ENCODE measurements at regions not wholly inside any gene's neighbourhood (a gene's known extent, or its start where the extent isn't known, plus 50 kb on each side); places are given as distances from the start of the nearest gene placed in this dataset.

GRCh38 chr5:112024769-112025168 lies 267.8 kb upstream of the NREP start:
- no peaks in the 10 kb centered on the region for H3K4me1 ChIP-seq (ENCODE audit: low read length)
- no peaks in the 10 kb centered on the region for H3K9me3 ChIP-seq (replicated peaks; ENCODE audit: insufficient read depth, low read length)
- no peak for TF ChIP-seq EZH2 (optimal IDR thresholded peaks at IDR 0.05; ENCODE audit: low read depth, low read length)
- no peak for TF ChIP-seq EZH2phosphoT487 (IDR thresholded peaks at IDR 0.05; ENCODE audit: low read length)
- TF ChIP-seq CTCF (IDR thresholded peaks at IDR 0.05; ENCODE audit: low read length): no peak
- H3K27ac ChIP-seq (ENCODE audit: low read length): no peak overlapping the region
- DNase-seq: no peak
- H3K36me3 ChIP-seq (replicated peaks; ENCODE audit: insufficient read depth, low read length): no peaks in the 10 kb centered on the region
- no peak overlapping the region for H3K4me2 ChIP-seq (ENCODE audit: low read depth, low read length)
- H3K27me3 ChIP-seq (replicated peaks; ENCODE audit: insufficient read depth, low read length): no peaks in the 10 kb centered on the region
- H4K20me1 ChIP-seq (ENCODE audit: insufficient read depth, low read length): no peaks in the 10 kb centered on the region
- H3K79me2 ChIP-seq (ENCODE audit: low read length): no peaks in the 10 kb centered on the region
- H3K4me3 ChIP-seq (ENCODE audit: low read length): no peak overlapping the region
- H2AFZ ChIP-seq (ENCODE audit: low read length): no peak overlapping the region
- no peaks in the 10 kb centered on the region for H3F3A ChIP-seq (ENCODE audit: insufficient read depth, low read length)
- no peak overlapping the region for H3K9ac ChIP-seq (ENCODE audit: low read length)
- H3K9me2 ChIP-seq (replicated peaks; ENCODE audit: insufficient read depth, low read length): no peaks in the 10 kb centered on the region

GRCh38 chr5:112024221-112024620 lies 267.2 kb upstream of the NREP start:
- Histone ChIP-seq H3K4me1 (ENCODE audit: low read length) (no peaks in the 10 kb centered on the region), H3K27ac (ENCODE audit: low read length) (no peak overlapping the region), H3K9me3 (replicated peaks; ENCODE audit: insufficient read depth, low read length) (no peaks in the 10 kb centered on the region), H3K4me2 (ENCODE audit: low read depth, low read length) (no peak overlapping the region), H4K20me1 (ENCODE audit: insufficient read depth, low read length) (no peaks in the 10 kb centered on the region), H3K79me2 (ENCODE audit: low read length) (no peaks in the 10 kb centered on the region), H3K36me3 (replicated peaks; ENCODE audit: insufficient read depth, low read length) (no peaks in the 10 kb centered on the region), H3F3A (ENCODE audit: insufficient read depth, low read length) (no peaks in the 10 kb centered on the region), H2AFZ (ENCODE audit: low read length) (no peak overlapping the region), H3K9me2 (replicated peaks; ENCODE audit: insufficient read depth, low read length) (no peaks in the 10 kb centered on the region), H3K27me3 (replicated peaks; ENCODE audit: insufficient read depth, low read length) (no peaks in the 10 kb centered on the region), H3K9ac (ENCODE audit: low read length) (no peak overlapping the region), H3K4me3 (ENCODE audit: low read length) (no peak overlapping the region)
- TF ChIP-seq EZH2 (optimal IDR thresholded peaks at IDR 0.05; ENCODE audit: low read depth, low read length) (no peak), CTCF (IDR thresholded peaks at IDR 0.05; ENCODE audit: low read length) (no peak), EZH2phosphoT487 (IDR thresholded peaks at IDR 0.05; ENCODE audit: low read length) (no peak)
- DNase-seq: no peak

GRCh38 chr5:112023766-112024165 lies 266.8 kb upstream of the NREP start:
- H2AFZ ChIP-seq (ENCODE audit: low read length): no peak overlapping the region
- H3K4me1 ChIP-seq (ENCODE audit: low read length): no peaks in the 10 kb centered on the region
- H3K4me2 ChIP-seq (ENCODE audit: low read depth, low read length): no peak overlapping the region
- no peaks in the 10 kb centered on the region for H3K36me3 ChIP-seq (replicated peaks; ENCODE audit: insufficient read depth, low read length)
- H3K27me3 ChIP-seq (replicated peaks; ENCODE audit: insufficient read depth, low read length): no peaks in the 10 kb centered on the region
- no peak for DNase-seq
- H3F3A ChIP-seq (ENCODE audit: insufficient read depth, low read length): no peaks in the 10 kb centered on the region
- H3K9me3 ChIP-seq (replicated peaks; ENCODE audit: insufficient read depth, low read length): no peaks in the 10 kb centered on the region
- TF ChIP-seq EZH2phosphoT487 (IDR thresholded peaks at IDR 0.05; ENCODE audit: low read length) (no peak), EZH2 (optimal IDR thresholded peaks at IDR 0.05; ENCODE audit: low read depth, low read length) (no peak), CTCF (IDR thresholded peaks at IDR 0.05; ENCODE audit: low read length) (no peak)
- no peak overlapping the region for H3K4me3 ChIP-seq (ENCODE audit: low read length)
- no peaks in the 10 kb centered on the region for H4K20me1 ChIP-seq (ENCODE audit: insufficient read depth, low read length)
- no peaks in the 10 kb centered on the region for H3K79me2 ChIP-seq (ENCODE audit: low read length)
- H3K9ac ChIP-seq (ENCODE audit: low read length): no peak overlapping the region
- no peak overlapping the region for H3K27ac ChIP-seq (ENCODE audit: low read length)
- H3K9me2 ChIP-seq (replicated peaks; ENCODE audit: insufficient read depth, low read length): no peaks in the 10 kb centered on the region

Data from MM.1S (cell line).